ENCODE measurements at regions not wholly inside any gene's neighbourhood (a gene's known extent, or its start where the extent isn't known, plus 50 kb on each side); places are given as distances from the start of the nearest gene placed in this dataset.

DNA sequence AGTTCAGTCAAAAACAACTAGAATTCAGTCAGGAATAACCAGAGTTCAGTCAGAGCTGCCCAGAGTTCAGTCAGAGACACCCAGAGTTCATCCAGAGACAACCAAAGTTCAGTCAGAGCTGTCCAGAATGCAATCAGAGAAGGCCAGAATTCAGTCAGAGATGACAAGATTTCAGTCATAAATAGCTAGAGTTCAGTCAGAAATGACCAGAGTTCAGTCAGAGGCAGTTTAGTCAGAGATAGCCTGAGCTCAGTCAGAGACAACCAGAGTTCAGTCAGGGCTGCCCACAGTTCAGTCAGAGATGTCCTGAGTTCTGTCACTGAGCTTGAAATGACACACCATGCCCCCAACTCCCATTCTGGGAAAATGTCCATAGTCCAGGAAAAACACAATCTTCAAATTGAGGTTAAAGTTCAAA is 1102.8 kb downstream of the BCL11B start:
- H4K20me1 ChIP-seq (ENCODE audit: insufficient read depth) = no peaks in the 10 kb centered on the region
- POLR2A ChIA-PET = no interaction called here

DNA sequence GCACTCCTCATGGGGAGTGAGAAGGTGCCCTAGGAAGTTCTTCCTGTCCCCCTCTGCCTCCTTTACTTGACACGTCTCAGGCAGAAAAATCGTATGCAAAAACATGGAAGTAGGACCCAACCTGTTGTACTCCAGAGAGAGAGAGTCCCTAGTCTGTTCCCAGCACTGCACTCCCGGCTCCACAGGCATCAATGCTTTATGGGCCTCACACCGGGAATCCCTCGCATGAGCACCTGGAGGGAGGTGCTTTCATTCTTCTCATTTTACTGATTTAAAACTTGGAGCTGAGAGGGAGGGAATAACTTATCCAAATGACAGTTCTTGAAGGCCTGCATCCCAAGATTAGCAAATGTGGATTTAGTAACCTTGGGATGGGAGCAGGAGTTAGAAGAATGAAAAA is 1101.4 kb downstream of the BCL11B start:
- H3K4me3 ChIP-seq (ENCODE audit: low read depth in 2 of 2, low read length in 1 of 2) = no peak overlapping the region
- no peak overlapping the region for H2AFZ ChIP-seq (ENCODE audit: low read depth)
- H3F3A ChIP-seq (replicated peaks; ENCODE audit: insufficient read depth) = no peaks in the 10 kb centered on the region
- no peaks in the 10 kb centered on the region for H3K9me2 ChIP-seq
- H3K4me2 ChIP-seq = no peak overlapping the region
- no peak overlapping the region for H3K27ac ChIP-seq (ENCODE audit: low read depth in 2 of 2, low read length in 1 of 2)
- whole genome bisulfite sequencing (ENCODE audit: low lambda C conversion rate) = 0% methylated on average over 5 of the region's 5 CpGs
- H3K4me1 ChIP-seq (ENCODE audit: control insufficient read depth in 1 of 2, insufficient read depth in 2 of 2, low read depth in 1 of 2, low read length in 1 of 2) = no peaks in the 10 kb centered on the region
- H3K79me2 ChIP-seq (ENCODE audit: insufficient read depth) = no peaks in the 10 kb centered on the region
- POLR2A ChIA-PET = no interaction called here
- CTCF ChIA-PET = interaction anchor here (1.8 kb wide), 1 partner anchor 12 kb away, joined by 4 read pairs; no protein-coding TSS in a partner anchor
- DNase-seq = no peak
- H3K27me3 ChIP-seq (ENCODE audit: insufficient read depth) = no peaks in the 10 kb centered on the region
- no peaks in the 10 kb centered on the region for H4K20me1 ChIP-seq (ENCODE audit: insufficient read depth)
- H3K9ac ChIP-seq = no peak overlapping the region
- no peaks in the 10 kb centered on the region for H3K36me3 ChIP-seq (replicated peaks in 1 of 2; ENCODE audit: control insufficient read depth in 1 of 2, insufficient read depth in 2 of 2, low read length in 1 of 2)
- H3K9me3 ChIP-seq = no peaks in the 10 kb centered on the region
- TF ChIP-seq MXI1 (IDR thresholded peaks at IDR 0.05; ENCODE audit: low read depth, low read length) (no peak), CHD2 (IDR thresholded peaks at IDR 0.05; ENCODE audit: low read length, partially characterized antibody) (no peak), EP300 (IDR thresholded peaks at IDR 0.05; ENCODE audit: borderline replicate concordance in 1 of 2, low read depth in 1 of 2, low read length in 1 of 2) (no peak), TEAD4 (IDR thresholded peaks at IDR 0.05; ENCODE audit: borderline replicate concordance, insufficient read depth) (no peak), RXRA (IDR thresholded peaks at IDR 0.05; ENCODE audit: borderline replicate concordance, low read depth) (no peak), EZH2phosphoT487 (IDR thresholded peaks at IDR 0.05; ENCODE audit: borderline replicate concordance, low read depth) (no peak)
- TF ChIP-seq, protein P1, sequence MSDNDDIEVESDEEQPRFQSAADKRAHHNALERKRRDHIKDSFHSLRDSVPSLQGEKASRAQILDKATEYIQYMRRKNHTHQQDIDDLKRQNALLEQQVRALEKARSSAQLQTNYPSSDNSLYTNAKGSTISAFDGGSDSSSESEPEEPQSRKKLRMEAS (IDR thresholded peaks at IDR 0.05; ENCODE audit: low read depth) = no peak
- TF ChIP-seq, protein P2, sequence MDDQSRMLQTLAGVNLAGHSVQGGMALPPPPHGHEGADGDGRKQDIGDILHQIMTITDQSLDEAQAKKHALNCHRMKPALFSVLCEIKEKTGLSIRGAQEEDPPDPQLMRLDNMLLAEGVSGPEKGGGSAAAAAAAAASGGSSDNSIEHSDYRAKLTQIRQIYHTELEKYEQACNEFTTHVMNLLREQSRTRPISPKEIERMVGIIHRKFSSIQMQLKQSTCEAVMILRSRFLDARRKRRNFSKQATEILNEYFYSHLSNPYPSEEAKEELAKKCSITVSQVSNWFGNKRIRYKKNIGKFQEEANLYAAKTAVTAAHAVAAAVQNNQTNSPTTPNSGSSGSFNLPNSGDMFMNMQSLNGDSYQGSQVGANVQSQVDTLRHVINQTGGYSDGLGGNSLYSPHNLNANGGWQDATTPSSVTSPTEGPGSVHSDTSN (IDR thresholded peaks at IDR 0.05) = no peak
- TF ChIP-seq, protein P3, sequence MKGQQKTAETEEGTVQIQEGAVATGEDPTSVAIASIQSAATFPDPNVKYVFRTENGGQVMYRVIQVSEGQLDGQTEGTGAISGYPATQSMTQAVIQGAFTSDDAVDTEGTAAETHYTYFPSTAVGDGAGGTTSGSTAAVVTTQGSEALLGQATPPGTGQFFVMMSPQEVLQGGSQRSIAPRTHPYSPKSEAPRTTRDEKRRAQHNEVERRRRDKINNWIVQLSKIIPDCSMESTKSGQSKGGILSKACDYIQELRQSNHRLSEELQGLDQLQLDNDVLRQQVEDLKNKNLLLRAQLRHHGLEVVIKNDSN (IDR thresholded peaks at IDR 0.05; ENCODE audit: borderline replicate concordance, low read depth) = no peak

More for the DNA sequence above, 1102.8 kb downstream of the BCL11B start:
- no peaks in the 10 kb centered on the region for H3K27me3 ChIP-seq (ENCODE audit: insufficient read depth)
- H3K79me2 ChIP-seq (ENCODE audit: insufficient read depth) = no peaks in the 10 kb centered on the region
- no peaks in the 10 kb centered on the region for H3K4me1 ChIP-seq (ENCODE audit: control insufficient read depth in 1 of 2, insufficient read depth in 2 of 2, low read depth in 1 of 2, low read length in 1 of 2)
- no peaks in the 10 kb centered on the region for H3F3A ChIP-seq (replicated peaks; ENCODE audit: insufficient read depth)
- TF ChIP-seq FOXM1 (IDR thresholded peaks at IDR 0.05; ENCODE audit: low read depth) (no peak), FOSL2 (IDR thresholded peaks at IDR 0.05; ENCODE audit: borderline replicate concordance, low read depth) (no peak), RAD21 (IDR thresholded peaks at IDR 0.05; ENCODE audit: low read length) (no peak), RFX5 (IDR thresholded peaks at IDR 0.05; ENCODE audit: low read length) (no peak), NRF1 (IDR thresholded peaks at IDR 0.05; ENCODE audit: low read depth, low read length) (no peak), GABPA (IDR thresholded peaks at IDR 0.05; ENCODE audit: low read depth) (no peak), RCOR1 (IDR thresholded peaks at IDR 0.05; ENCODE audit: low read length) (no peak), EP300 (IDR thresholded peaks at IDR 0.05; ENCODE audit: borderline replicate concordance in 1 of 2, low read depth in 1 of 2, low read length in 1 of 2) (no peak), FOXJ3 (CRISPR knock-in tag; IDR thresholded peaks at IDR 0.05) (no peak), TEAD4 (IDR thresholded peaks at IDR 0.05; ENCODE audit: borderline replicate concordance, insufficient read depth) (no peak)
- TF ChIP-seq, protein P3 (IDR thresholded peaks at IDR 0.05; ENCODE audit: borderline replicate concordance, low read depth) = no peak
- TF ChIP-seq, protein P1 (IDR thresholded peaks at IDR 0.05; ENCODE audit: low read depth) = no peak
- TF ChIP-seq, protein P2 (IDR thresholded peaks at IDR 0.05) = no peak
- TF ChIP-seq, protein P4, sequence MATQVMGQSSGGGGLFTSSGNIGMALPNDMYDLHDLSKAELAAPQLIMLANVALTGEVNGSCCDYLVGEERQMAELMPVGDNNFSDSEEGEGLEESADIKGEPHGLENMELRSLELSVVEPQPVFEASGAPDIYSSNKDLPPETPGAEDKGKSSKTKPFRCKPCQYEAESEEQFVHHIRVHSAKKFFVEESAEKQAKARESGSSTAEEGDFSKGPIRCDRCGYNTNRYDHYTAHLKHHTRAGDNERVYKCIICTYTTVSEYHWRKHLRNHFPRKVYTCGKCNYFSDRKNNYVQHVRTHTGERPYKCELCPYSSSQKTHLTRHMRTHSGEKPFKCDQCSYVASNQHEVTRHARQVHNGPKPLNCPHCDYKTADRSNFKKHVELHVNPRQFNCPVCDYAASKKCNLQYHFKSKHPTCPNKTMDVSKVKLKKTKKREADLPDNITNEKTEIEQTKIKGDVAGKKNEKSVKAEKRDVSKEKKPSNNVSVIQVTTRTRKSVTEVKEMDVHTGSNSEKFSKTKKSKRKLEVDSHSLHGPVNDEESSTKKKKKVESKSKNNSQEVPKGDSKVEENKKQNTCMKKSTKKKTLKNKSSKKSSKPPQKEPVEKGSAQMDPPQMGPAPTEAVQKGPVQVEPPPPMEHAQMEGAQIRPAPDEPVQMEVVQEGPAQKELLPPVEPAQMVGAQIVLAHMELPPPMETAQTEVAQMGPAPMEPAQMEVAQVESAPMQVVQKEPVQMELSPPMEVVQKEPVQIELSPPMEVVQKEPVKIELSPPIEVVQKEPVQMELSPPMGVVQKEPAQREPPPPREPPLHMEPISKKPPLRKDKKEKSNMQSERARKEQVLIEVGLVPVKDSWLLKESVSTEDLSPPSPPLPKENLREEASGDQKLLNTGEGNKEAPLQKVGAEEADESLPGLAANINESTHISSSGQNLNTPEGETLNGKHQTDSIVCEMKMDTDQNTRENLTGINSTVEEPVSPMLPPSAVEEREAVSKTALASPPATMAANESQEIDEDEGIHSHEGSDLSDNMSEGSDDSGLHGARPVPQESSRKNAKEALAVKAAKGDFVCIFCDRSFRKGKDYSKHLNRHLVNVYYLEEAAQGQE (IDR thresholded peaks at IDR 0.05; ENCODE audit: low read depth, low read length) = no peak
- H3K9me3 ChIP-seq = no peaks in the 10 kb centered on the region
- no peak overlapping the region for H3K4me3 ChIP-seq (ENCODE audit: low read depth in 2 of 2, low read length in 1 of 2)
- no peak overlapping the region for H3K9ac ChIP-seq
- H3K36me3 ChIP-seq (replicated peaks in 1 of 2; ENCODE audit: control insufficient read depth in 1 of 2, insufficient read depth in 2 of 2, low read length in 1 of 2) = no peaks in the 10 kb centered on the region
- H2AFZ ChIP-seq (ENCODE audit: low read depth) = no peak overlapping the region
- DNase-seq = no peak
- no peaks in the 10 kb centered on the region for H3K9me2 ChIP-seq
- no peak overlapping the region for H3K4me2 ChIP-seq
- CTCF ChIA-PET = interaction anchor here (1.8 kb wide), 1 partner anchor 13 kb away, joined by 4 read pairs; no protein-coding TSS in a partner anchor
- no peak overlapping the region for H3K27ac ChIP-seq (ENCODE audit: low read depth in 2 of 2, low read length in 1 of 2)

Measured in SK-N-SH (cell line).